ENCODE measurements at regions not wholly inside any gene's neighbourhood (a gene's known extent, or its start where the extent isn't known, plus 50 kb on each side); places are given as distances from the start of the nearest gene placed in this dataset.

- no peak overlapping the region for H3K4me2 ChIP-seq (ENCODE audit: insufficient read depth, low read length)
- no peak overlapping the region for H3K27ac ChIP-seq (ENCODE audit: insufficient read depth, low read depth, low read length)
- H2AFZ ChIP-seq (ENCODE audit: low read depth, low read length) = no peak overlapping the region
- DNase-seq (ENCODE audit: low read depth, low spot score) (no peak), FAIRE-seq (no peak)
- H3K4me3 ChIP-seq (replicated peaks in 1 of 3; ENCODE audit: insufficient read depth in 1 of 3, low read depth in 1 of 3, low read length in 3 of 3) = no peak overlapping the region
- no peak overlapping the region for H3K9ac ChIP-seq (replicated peaks; ENCODE audit: extremely low read depth, insufficient read depth, low read length)
- no peaks in the 10 kb centered on the region for H3K9me3 ChIP-seq (replicated peaks; ENCODE audit: control insufficient read depth, insufficient read depth, low read length)
- TF ChIP-seq MAX (IDR thresholded peaks at IDR 0.05; ENCODE audit: insufficient read depth, insufficient read length) (no peak), EZH2 (IDR thresholded peaks at IDR 0.05; ENCODE audit: borderline replicate concordance, low read depth, low read length, severe bottlenecking) (no peak), GATA2 (IDR thresholded peaks at IDR 0.05; ENCODE audit: insufficient read depth, insufficient read length, low read depth, low read length) (no peak), MYC (IDR thresholded peaks at IDR 0.05; ENCODE audit: low read depth, low read length) (no peak), POLR2A (IDR thresholded peaks at IDR 0.05; ENCODE audit: low read depth, low read length) (no peak), FOS (IDR thresholded peaks at IDR 0.05; ENCODE audit: borderline replicate concordance, insufficient read depth, low read length) (no peak), POLR2AphosphoS5 (IDR thresholded peaks at IDR 0.05; ENCODE audit: insufficient read depth, low read depth, low read length) (no peak), JUN (IDR thresholded peaks at IDR 0.05; ENCODE audit: borderline replicate concordance, insufficient read depth, insufficient read length, low read depth) (no peak)
- dilution Hi-C loops (cut with MboI; ENCODE audit: extremely low pct_ligation_motif_present, low sequenced_read_pairs) (no loop called here), intact Hi-C loops (cut with micrococcal nuclease) (no loop called here)
- no peaks in the 10 kb centered on the region for H3K79me2 ChIP-seq (ENCODE audit: control insufficient read depth, insufficient read depth, low read length)
- peaks cover 25% of the 10 kb centered on the region for H3K4me1 ChIP-seq (ENCODE audit: control insufficient read depth, extremely low read depth, insufficient read depth, low read length)
- H3K36me3 ChIP-seq (ENCODE audit: control insufficient read depth in 2 of 2, extremely low read depth in 1 of 2, insufficient read depth in 2 of 2, low read length in 2 of 2) = no peaks in the 10 kb centered on the region
- H4K20me1 ChIP-seq (replicated peaks; ENCODE audit: control insufficient read depth, extremely low read depth, insufficient read depth, low read length) = no peaks in the 10 kb centered on the region
- H3K9me1 ChIP-seq (replicated peaks; ENCODE audit: control insufficient read depth, extremely low read depth, insufficient read depth, low read length) = no peaks in the 10 kb centered on the region
- H3K27me3 ChIP-seq (ENCODE audit: control insufficient read depth in 2 of 2, insufficient read depth in 2 of 2, low read length in 2 of 2) = no peaks in the 10 kb centered on the region
- CTCF ChIA-PET = interaction anchor here (1.1 to 4.4 kb wide), 2 partner anchors 16 to 341 kb away, joined by 4 to 16 read pairs; no protein-coding TSS in a partner anchor
- POLR2A ChIA-PET = interaction anchor here (0.7 kb wide), 1 partner anchor 32 kb away, joined by 5 read pairs; no protein-coding TSS in a partner anchor
- BruUV-seq (replicated peaks) = no TSS peak
Observed at GRCh38 chr9:129480227-129480626, 140.7 kb downstream of the C9orf50 start.

- no peaks in the 10 kb centered on the region for H3K9me3 ChIP-seq (replicated peaks; ENCODE audit: control insufficient read depth, insufficient read depth, low read length)
- DNase-seq (ENCODE audit: low read depth, low spot score) (no peak), FAIRE-seq (no peak)
- H3K4me2 ChIP-seq (ENCODE audit: insufficient read depth, low read length) = no peak overlapping the region
- ChIA-PET CTCF (interaction anchor here (4.4 kb wide), 1 partner anchor 340 kb away, joined by 16 read pairs; no protein-coding TSS in a partner anchor), POLR2A (interaction anchor here (0.5 to 0.7 kb wide), 2 partner anchors 17 to 33 kb away, joined by 3 to 5 read pairs; no protein-coding TSS in a partner anchor)
- H3K79me2 ChIP-seq (ENCODE audit: control insufficient read depth, insufficient read depth, low read length) = no peaks in the 10 kb centered on the region
- TF ChIP-seq CTCF (IDR thresholded peaks at IDR 0.05; ENCODE audit: extremely low read depth in 1 of 2, insufficient read depth in 1 of 2, low read depth in 1 of 2, low read length in 2 of 2) = no peak
- no peak for TF ChIP-seq POLR2AphosphoS5 (IDR thresholded peaks at IDR 0.05; ENCODE audit: insufficient read depth, low read depth, low read length)
- no peak for TF ChIP-seq JUN (IDR thresholded peaks at IDR 0.05; ENCODE audit: borderline replicate concordance, insufficient read depth, insufficient read length, low read depth)
- no peak for TF ChIP-seq POLR2A (IDR thresholded peaks at IDR 0.05; ENCODE audit: low read depth, low read length)
- no peak for TF ChIP-seq EZH2 (IDR thresholded peaks at IDR 0.05; ENCODE audit: borderline replicate concordance, low read depth, low read length, severe bottlenecking)
- TF ChIP-seq GATA2 (IDR thresholded peaks at IDR 0.05; ENCODE audit: insufficient read depth, insufficient read length, low read depth, low read length) = no peak
- no peak for TF ChIP-seq MYC (IDR thresholded peaks at IDR 0.05; ENCODE audit: low read depth, low read length)
- TF ChIP-seq FOS (IDR thresholded peaks at IDR 0.05; ENCODE audit: borderline replicate concordance, insufficient read depth, low read length) = no peak
- TF ChIP-seq MAX (IDR thresholded peaks at IDR 0.05; ENCODE audit: insufficient read depth, insufficient read length) = no peak
- no peak overlapping the region for H3K9ac ChIP-seq (replicated peaks; ENCODE audit: extremely low read depth, insufficient read depth, low read length)
- intact Hi-C loops (cut with micrococcal nuclease) = no loop called here
- no TSS peak for BruUV-seq (replicated peaks)
- H3K4me3 ChIP-seq (replicated peaks in 1 of 3; ENCODE audit: insufficient read depth in 1 of 3, low read depth in 1 of 3, low read length in 3 of 3) = no peak overlapping the region
- no peak overlapping the region for H3K27ac ChIP-seq (ENCODE audit: insufficient read depth, low read depth, low read length)
- peaks cover 25% of the 10 kb centered on the region for H3K4me1 ChIP-seq (ENCODE audit: control insufficient read depth, extremely low read depth, insufficient read depth, low read length)
- H3K36me3 ChIP-seq (ENCODE audit: control insufficient read depth in 2 of 2, extremely low read depth in 1 of 2, insufficient read depth in 2 of 2, low read length in 2 of 2) = no peaks in the 10 kb centered on the region
- no peaks in the 10 kb centered on the region for H3K27me3 ChIP-seq (ENCODE audit: control insufficient read depth in 2 of 2, insufficient read depth in 2 of 2, low read length in 2 of 2)
- no peaks in the 10 kb centered on the region for H3K9me1 ChIP-seq (replicated peaks; ENCODE audit: control insufficient read depth, extremely low read depth, insufficient read depth, low read length)
- no peaks in the 10 kb centered on the region for H4K20me1 ChIP-seq (replicated peaks; ENCODE audit: control insufficient read depth, extremely low read depth, insufficient read depth, low read length)
- dilution Hi-C loops (cut with MboI; ENCODE audit: extremely low pct_ligation_motif_present, low sequenced_read_pairs) = no loop called here
- no peak overlapping the region for H2AFZ ChIP-seq (ENCODE audit: low read depth, low read length)
Observed at GRCh38 chr9:129479631-129480011, 141.3 kb downstream of the C9orf50 start.

Measured in endothelial cell of umbilical vein (primary cell).